NCI-H187 treated with DMSO at 0.1 percent for 48 hours (cell line): ENCODE measurements at regions not wholly inside any gene's neighbourhood (a gene's known extent, or its start where the extent isn't known, plus 50 kb on each side); places are given as distances from the start of the nearest gene placed in this dataset.

Experiments used
- DNase-seq: peaks from one replicate; lab custom pipeline; 2025; lab: John Stamatoyannopoulos, UW

DNA sequence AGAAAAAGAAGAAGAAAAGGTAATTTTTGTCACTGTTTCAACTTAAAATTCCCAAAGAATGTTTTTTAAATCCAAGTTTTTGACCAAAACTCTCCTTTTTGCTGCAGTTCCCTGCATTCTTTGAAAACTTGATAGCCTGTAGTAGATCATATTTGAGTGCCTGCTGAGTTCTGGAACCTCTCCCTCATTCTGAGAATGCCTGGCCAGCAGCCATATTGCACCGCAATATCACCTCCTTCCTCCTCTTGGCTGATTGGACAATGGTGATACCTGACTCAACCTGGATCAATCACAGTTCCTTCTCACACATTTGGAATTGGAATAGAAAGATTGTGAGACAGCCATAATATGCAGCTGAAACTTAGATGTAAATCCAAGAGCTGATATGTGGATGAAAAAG is 97.6 kb upstream of the GAP43 start:
- DNase-seq, result no peak

DNA sequence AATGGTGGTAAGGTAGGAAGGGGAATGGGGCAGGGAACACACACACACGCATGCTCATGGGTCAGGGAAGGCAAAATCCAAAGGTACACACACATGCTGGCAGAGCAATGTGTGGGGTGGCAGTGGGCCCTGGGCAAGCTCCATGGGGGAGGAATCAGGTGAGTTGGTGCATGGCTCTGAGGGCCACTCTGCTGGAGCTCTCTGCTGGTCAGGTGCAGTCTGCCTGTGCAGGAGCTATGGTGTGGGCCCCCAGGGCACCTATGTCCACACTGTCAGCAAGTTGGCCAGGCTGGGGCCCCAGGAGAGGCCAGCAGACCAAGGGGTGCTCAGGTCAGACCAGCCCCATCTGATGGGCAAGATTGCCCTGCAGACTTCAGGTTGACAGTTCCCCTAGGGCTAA is 90.1 kb upstream of the GAP43 start:
- DNase-seq, result no peak

DNA sequence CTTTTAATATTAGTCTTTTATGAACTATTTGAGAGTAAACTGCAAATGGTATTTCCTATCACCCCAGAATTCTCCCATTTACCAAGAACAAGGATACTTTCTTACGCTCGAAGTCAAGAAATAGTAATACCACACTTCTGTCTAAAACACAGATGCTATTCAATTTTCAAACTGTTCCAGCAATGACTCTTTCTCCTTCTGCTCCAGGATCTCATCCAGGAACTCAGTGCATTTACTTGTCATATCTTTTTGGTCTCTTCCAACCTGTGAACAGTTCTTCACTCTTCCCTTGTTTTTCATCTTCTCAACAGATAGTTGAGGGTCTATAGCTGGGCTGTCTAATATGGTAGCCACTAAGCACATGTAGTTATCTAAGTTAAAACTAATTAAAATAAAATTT is 87.1 kb upstream of the GAP43 start:
- DNase-seq, result no peak

DNA sequence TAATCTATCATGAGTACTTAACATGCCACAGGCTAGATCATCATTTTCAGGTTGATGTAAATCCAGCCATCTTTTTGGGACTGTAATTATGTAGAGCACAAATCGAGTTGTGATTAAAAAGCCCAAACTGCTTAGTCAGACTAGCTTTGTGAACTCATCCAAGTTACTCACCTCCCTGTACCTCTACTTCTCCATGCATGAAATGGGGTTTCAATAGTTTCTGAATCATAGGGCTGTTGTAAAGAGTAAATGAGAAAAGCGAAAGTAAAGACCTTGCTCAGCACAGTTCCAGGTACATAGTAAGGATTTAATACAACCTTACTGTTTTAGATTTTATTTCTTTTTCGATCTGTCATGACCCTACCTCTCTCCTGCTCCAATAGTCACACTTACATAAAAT is 85.6 kb upstream of the GAP43 start:
- DNase-seq, result no peak

DNA sequence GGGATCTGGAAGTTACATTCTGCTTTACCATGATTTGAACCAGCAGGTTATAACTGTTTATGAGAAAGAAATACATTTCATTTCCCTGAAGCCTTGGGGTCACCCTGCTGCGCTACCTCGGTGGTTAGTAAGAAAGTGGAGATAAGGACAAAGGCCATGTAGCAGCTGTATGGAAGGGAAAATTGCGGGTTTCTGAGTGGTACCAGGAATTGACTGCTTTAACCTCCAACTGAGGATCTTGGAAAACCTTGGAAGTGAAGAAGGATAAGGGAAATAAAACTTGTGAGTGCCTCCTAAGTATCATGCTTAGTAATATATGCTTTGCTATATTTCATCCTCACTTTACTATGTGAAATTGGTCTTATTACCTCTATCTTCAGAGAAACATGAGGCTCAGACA is 76.1 kb upstream of the GAP43 start:
- DNase-seq, result no peak

DNA sequence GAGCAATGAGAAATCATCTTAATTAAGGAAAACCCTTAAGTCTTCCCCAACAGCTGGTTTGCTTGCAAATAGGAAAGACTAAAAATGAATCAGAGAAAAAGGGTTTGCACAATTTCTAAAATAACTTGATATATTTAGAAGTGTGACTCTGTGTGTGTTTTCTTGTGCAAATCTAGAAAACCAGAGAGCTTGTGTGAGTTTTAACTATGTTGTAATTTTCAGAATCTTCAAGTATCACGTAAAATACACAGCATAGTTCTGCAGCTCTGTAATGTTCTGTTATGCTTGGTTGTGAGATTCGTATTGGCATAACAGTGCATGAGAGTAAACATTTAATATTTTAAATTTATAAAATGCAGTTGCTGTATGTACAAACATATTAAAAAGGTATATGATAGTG is 74.7 kb upstream of the GAP43 start:
- no peak for DNase-seq

DNA sequence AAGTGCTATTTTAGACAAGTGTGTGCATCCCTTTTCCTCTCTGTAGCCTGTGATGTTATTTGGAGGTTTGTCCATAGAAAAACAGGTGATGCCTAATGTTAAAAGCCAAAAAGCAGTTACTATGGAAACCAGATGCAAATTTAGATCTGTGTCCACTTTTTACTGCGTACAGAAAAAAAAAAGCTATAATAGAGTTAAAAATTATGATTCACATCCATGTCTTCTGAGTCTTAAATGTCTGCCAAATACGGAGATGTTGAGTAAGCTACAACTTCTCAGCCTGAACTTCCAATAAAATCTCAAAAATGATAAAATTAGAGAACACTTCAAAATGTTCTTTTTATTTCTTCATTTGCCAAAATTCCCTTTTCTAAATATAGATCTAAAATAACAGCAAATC is 74.2 kb upstream of the GAP43 start:
- DNase-seq, result no peak

DNA sequence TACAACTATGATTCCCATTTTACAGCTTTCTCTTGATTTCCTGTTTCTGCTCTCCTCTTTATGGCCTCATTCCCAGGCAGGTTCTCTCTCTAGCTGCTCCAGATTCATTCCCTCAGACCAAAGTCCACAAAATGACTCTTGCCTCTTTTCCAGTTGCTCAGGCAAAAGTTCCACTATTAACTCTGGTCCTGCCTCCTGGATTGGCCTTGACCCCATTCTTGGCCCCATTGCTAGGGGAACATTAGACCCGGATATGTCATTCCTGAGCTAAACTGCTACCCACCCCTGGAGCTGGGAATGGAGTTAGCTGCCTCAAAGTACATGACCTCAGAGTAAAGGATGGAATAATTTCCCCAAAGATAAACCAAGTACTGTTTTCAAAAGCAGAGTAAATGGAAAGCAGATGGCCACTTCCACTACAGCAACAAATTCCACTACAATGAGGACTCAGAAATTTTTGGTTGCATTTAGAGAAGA is 73.0 kb upstream of the GAP43 start:
- DNase-seq, result no peak

DNA sequence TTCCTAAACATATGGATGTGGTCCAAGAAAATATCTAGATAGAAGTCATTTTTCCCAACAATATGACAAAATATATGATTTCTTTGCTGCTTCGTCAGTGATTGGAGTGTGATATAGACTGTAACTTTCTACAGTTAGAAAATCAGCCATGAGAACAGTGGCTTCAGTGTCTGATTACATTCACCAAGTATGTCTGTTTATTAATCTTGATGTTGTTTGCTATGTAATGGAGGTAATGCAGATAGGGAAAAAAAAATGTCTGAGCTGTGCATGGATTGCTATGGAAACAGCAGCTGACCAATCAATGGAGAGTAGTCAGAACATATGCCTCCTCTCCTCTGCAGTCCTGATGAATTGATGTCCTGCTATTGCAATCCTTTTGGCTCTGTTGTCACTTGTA is 72.3 kb upstream of the GAP43 start:
- no peak for DNase-seq

DNA sequence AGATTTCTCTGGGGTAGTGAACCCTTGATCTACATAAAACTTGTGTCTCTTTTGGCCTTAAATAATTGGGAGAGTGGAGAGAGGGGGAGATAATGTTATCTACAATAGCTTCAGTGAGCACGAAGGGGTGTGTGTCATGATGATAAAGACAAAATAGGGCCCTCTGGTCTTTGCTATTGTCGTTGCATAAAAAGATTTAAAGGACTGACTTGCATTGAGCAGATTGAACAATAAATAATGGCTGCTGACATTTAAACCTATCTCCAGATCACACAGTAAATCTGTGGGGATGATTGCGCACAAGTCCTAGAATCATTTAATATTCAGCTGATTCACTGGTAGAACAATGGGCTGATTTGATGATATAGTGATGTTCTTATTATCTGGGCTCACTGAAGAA is 71.3 kb upstream of the GAP43 start:
- no peak for DNase-seq

DNA sequence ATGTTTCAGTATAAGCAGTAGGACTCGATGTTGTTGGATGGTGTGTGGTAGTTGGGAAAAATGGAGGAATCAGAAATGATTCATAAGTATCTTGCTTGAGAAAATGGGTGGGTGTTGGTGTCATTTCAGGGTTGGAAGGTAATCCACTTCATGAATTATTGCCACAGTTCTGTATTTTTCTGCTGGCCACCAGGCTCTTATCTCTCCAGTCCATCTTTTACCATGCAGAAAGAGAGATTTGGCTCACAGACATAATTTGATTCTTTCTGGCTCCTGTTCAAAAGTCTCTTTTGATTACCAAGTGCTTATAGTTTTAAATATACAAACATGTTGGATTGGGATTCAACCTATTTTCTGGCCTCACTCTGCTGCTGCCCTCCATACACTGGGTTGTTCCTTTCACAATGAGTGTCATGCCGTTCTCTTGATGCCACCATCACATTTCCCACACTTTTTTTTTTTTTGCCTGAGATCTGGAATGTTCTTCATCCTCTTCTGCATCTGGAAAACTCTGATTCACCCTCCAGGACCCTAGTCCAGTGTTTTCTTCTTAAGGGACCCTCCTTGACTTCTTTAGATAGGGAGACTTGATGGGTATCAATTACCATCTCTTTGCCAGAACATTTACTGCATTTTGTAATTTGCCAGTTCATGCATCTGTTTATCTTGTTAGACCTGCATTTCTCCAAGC is 69.4 kb upstream of the GAP43 start:
- no peak for DNase-seq

DNA sequence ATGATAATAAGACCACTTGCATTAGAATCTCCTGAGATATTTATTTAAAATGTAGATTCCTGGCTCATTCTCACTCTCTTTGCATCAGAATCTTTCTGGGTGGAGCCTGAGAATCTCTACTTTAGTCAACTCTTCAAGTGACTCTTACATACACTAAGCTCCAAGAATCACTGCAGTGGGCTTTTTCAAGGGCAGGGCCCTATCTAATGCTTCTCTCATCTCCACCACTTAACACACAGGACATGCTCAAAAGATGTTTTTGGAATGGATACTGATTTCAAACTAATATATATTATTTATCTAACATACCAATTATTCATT is 68.9 kb upstream of the GAP43 start:
- no peak for DNase-seq

DNA sequence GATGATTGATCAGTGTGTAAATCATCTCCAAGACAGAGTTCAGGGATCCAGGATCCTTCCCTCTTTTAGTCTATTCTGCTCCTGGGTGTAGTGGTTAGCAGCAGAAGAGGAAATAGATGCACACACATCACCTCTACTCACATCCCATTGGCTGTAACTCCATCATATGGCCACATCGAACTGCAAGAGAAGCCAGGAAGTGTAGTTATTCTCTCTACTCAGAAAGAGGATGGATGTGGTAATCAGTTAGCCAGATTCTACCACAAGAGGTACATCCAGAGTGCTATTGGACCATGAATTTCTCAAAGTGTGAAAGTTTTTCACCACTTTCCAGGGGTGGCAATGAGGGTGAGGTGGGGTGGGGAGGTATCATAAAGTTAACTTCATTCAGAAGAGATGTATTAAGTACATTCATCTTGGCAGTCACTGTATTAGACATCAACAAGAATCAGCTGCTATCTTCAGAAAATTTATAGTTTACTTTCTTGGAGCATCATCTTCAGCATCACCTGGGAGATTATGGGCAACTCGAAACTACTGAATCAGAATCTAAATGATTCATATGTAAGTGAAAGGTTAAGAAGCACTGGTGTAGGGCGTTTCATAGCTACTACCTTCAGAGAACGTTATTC is 60.6 kb upstream of the GAP43 start:
- no peak for DNase-seq

DNA sequence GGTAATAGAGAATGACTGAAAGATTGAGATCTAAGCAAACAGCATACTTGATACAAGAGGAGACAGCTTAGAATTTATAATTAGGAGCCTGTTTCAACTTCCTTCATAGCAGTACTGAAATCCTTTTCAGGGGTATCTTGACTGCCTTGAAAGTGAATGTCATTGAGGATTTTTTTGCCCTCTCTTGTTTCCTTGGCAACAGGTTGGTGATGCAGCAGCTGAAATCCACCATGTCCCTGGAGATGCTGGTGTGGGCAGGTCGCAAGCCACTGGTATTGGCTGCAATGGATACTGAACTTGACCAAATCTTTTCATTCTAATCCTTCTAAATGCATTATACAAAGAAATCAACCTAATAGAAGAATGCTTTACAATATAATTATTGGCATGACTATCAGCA is 59.3 kb upstream of the GAP43 start:
- no peak for DNase-seq

DNA sequence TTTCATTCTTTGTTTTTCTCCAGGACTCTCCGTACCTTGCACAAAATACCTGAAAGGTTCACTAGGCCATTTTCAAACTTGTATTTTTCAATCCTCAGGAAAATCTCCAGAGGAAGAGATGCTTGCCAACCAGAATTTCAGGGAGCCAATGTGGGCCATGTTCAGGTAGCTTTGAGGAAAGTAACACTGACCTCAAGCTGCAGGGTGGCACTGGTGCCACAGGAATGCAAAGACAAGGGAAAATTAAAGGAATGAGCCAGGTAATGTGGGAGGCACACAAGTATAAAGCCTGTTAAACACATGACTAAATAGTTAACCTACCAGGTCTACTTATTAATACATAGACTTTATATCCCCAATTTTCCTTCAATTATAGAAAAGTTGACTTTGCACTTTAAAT is 51.9 kb upstream of the GAP43 start:
- no peak for DNase-seq
